HEK293T (cell line): ENCODE measurements at regions not wholly inside any gene's neighbourhood (a gene's known extent, or its start where the extent isn't known, plus 50 kb on each side); places are given as distances from the start of the nearest gene placed in this dataset.

Experiments used
- BHLHE40 ChIP-seq: fragments of 450-650 bp; IDR thresholded peaks from 2 replicates; pipeline ENCODE4 v1.6.1; 2016; ENCODE audit warnings: mild to moderate bottlenecking, moderate library complexity, borderline replicate concordance
- CTBP1 ChIP-seq: fragments of 450-650 bp; IDR thresholded peaks from 2 replicates; pipeline ENCODE4 v1.6.1; 2016; ENCODE audit warnings: borderline replicate concordance
- ELF4 ChIP-seq: fragments of 450-650 bp; IDR thresholded peaks from 2 replicates; pipeline ENCODE4 v1.6.1; 2017; ENCODE audit warnings: antibody characterized with exemption
- FOXA1 ChIP-seq: fragments of 450-650 bp; IDR thresholded peaks from 2 replicates; pipeline ENCODE4 v1.6.1; 2016; ENCODE audit warnings: mild to moderate bottlenecking
- FOXM1 ChIP-seq: fragments of 450-650 bp; IDR thresholded peaks from 2 replicates; pipeline ENCODE4 v1.6.1; 2017; ENCODE audit warnings: mild to moderate bottlenecking, borderline replicate concordance
- HDGF ChIP-seq: fragments of 450-650 bp; IDR thresholded peaks from 2 replicates; pipeline ENCODE4 v1.6.1; 2017; ENCODE audit warnings: antibody characterized with exemption, borderline replicate concordance
- LEF1 ChIP-seq: fragments of 450-650 bp; IDR thresholded peaks from 2 replicates; pipeline ENCODE4 v1.6.1; 2017; ENCODE audit warnings: mild to moderate bottlenecking, borderline replicate concordance
- NFRKB ChIP-seq: fragments of 450-650 bp; IDR thresholded peaks from 2 replicates; pipeline ENCODE4 v1.6.1; 2016; ENCODE audit warnings: mild to moderate bottlenecking, moderate library complexity
- SP1 ChIP-seq: fragments of 450-650 bp; IDR thresholded peaks from 2 replicates; pipeline ENCODE4 v1.6.1; 2017
- SUZ12 ChIP-seq: fragments of 450-650 bp; IDR thresholded peaks from 2 replicates; pipeline ENCODE4 v1.6.1; 2016; ENCODE audit warnings: mild to moderate bottlenecking
- TARDBP ChIP-seq: fragments of 450-650 bp; IDR thresholded peaks from 2 replicates; pipeline ENCODE4 v1.6.1; 2016
- ZNF384 ChIP-seq: fragments of 450-650 bp; IDR thresholded peaks from 2 replicates; pipeline ENCODE4 v1.6.1; 2016

DNA sequence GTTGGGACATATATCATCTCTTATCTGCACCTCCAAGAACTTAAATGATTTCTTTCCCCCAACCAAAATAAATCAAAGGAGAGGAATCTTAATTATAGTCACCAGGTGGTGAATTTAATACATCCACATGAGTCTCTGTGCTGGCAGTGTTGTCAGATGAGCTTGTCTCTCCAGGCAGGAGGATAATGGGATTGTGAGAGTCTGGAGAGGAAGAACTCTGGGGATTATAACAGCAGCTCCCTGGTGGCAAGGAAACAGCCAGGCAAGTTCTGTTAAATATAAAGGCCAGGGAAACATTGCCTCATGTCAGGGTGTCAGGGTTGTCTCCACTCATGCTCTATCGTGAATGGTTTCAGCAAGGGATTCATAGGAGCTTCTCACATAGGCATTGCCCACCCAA is 80.8 kb downstream of the TLR4 start:
- TF ChIP-seq TARDBP (no peak), FOXM1 (no peak), NFRKB (no peak), ZNF384 (no peak), BHLHE40 (no peak), SP1 (no peak), HDGF (no peak), FOXA1 (no peak), CTBP1 (no peak), SUZ12 (no peak), ELF4 (no peak), LEF1 (no peak)
